HFF-Myc (cell line): ENCODE measurements at regions not wholly inside any gene's neighbourhood (a gene's known extent, or its start where the extent isn't known, plus 50 kb on each side); places are given as distances from the start of the nearest gene placed in this dataset.

ENCODE experiments used
- DNase-seq: peaks from one replicate; pipeline ENCODE4 v3.0.0-alpha.2; 2011; ENCODE audit warnings: low read depth; ENCODE audit errors: extremely low read depth
- H3K4me3 ChIP-seq: replicated peaks from 2 replicates; pipeline ENCODE4 v1.5.1; 2011; ENCODE audit warnings: low read depth, mild to moderate bottlenecking, control low read depth, low read length
- TF ChIP-seq, protein P1 (sequence below): IDR thresholded peaks from 2 replicates; pipeline ENCODE4 v1.5.1; 2012; ENCODE audit warnings: mild to moderate bottlenecking, low read depth, low read length, control low read depth; ENCODE audit errors: missing control alignments

DNA sequence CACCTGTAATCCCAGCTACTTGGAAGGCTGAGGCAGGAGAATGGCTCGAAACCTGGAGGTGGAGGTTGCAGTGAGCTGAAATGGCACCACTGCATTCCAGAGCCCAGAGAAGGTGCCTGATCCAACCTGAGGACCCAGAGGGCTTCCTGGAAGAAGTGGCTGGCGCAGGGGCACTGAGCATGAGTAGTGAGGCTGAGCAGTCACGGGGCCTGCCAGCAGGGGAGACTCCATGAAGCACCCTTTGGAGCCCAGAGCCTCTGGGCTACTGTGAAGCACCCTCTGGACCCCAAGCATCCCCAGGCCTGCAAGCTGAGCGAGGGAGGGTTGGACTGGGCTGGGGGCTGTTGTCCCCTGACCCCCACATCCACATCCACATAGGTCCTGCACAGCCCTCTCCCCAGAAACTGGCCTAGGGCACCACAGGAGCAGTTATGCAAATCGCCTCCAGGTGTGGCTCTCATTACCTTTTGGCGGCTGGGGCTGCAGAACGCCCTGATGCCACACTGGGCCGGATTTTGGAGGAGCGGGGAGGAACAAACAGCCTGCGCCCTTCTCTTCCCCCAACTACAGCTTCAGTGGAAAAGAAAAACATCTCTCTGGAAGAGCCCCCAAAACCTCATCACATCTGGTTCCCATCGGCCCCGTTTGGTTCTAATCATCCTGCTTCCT, 78.2 kb upstream of the TARDBP start:
- H3K4me3 ChIP-seq = no peak overlapping the region
- DNase-seq = no peak
- TF ChIP-seq, protein P1, sequence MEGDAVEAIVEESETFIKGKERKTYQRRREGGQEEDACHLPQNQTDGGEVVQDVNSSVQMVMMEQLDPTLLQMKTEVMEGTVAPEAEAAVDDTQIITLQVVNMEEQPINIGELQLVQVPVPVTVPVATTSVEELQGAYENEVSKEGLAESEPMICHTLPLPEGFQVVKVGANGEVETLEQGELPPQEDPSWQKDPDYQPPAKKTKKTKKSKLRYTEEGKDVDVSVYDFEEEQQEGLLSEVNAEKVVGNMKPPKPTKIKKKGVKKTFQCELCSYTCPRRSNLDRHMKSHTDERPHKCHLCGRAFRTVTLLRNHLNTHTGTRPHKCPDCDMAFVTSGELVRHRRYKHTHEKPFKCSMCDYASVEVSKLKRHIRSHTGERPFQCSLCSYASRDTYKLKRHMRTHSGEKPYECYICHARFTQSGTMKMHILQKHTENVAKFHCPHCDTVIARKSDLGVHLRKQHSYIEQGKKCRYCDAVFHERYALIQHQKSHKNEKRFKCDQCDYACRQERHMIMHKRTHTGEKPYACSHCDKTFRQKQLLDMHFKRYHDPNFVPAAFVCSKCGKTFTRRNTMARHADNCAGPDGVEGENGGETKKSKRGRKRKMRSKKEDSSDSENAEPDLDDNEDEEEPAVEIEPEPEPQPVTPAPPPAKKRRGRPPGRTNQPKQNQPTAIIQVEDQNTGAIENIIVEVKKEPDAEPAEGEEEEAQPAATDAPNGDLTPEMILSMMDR = no peak

DNA sequence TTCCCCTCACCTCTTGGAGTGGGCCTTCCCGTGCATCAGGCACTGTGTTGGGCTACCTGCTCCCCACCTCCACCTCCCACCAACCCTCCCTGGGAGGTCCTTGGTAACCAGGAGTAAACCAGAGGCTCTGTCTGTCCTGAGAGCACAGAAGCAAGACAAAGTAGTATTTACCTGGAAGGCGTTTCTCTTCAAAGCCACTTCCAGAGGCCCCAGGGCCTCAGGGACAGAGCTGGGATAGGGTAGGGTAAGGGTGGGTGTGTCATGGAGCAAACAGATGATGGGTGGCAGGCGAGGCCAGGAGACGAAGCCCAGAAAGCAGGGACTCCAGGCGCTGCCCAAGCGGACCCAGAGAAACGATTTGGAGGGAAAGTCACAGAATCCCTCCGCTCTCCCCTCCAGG, 77.2 kb upstream of the TARDBP start:
- DNase-seq = no peak
- H3K4me3 ChIP-seq = no peak overlapping the region
- TF ChIP-seq, protein P1 = no peak

DNA sequence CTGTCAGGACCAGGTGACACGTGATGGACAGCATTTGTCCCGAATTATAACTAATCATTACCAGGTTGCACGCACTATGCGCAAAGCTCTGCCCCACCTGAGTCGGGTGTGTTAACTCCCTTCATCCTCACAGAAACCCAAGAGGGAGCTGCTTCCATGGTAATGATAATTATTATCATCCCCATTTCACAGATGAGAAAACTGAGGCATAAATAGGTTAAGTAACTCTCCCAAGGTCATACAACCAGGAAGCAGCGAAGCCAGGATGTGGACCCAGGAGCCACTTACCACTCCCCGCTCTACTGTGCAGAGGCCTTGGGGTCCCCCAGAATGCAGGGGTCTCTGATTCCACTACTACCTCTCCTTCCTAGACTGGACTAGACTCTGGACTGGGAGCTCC, 76.7 kb upstream of the TARDBP start:
- no peak for DNase-seq
- TF ChIP-seq, protein P1 = no peak
- H3K4me3 ChIP-seq = no peak overlapping the region

DNA sequence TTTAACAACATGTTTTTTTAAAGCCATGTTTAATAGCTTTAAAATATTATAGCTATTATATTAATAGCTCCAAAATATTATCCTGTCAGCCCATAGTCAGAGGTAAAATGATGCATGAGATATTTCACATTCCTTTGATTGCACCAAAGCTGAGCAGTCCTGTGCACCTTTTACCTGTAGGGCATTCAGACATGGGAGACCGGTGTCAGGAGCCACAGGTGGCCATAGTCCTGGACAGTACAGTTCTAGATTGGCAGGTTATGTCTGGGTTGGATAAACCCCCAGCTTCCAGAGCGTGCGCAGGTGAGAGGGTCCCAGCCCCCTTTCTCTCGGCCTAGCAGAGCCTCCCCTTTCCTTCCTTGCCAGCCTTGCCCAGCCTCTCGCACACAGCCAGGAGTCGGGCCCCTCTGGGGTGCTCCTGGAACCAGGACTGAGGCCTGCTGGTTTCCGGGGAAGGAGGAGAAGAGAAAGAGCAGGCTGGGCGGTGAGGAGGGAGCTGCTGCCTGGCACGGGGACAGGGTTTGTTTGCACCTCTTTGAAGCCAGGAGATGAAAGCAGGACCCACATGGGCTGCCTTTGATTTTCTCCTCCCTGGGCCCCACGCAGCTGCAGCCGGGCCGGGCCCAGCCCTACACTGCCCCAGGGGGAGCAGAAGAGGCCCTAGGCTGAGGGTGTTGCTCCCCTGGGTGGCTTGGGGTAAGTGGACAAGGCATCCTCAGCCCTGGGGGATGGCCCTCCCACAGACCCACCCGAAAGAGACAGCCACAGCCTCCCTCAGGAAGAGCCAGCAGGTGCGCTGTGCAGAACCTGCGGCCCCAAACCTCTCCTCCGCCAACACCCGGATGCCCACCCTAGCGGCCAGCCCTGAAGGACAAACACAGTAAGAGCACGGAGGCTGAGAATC, 75.2 kb upstream of the TARDBP start:
- no peak overlapping the region for H3K4me3 ChIP-seq
- no peak for DNase-seq
- TF ChIP-seq, protein P1 = no peak

DNA sequence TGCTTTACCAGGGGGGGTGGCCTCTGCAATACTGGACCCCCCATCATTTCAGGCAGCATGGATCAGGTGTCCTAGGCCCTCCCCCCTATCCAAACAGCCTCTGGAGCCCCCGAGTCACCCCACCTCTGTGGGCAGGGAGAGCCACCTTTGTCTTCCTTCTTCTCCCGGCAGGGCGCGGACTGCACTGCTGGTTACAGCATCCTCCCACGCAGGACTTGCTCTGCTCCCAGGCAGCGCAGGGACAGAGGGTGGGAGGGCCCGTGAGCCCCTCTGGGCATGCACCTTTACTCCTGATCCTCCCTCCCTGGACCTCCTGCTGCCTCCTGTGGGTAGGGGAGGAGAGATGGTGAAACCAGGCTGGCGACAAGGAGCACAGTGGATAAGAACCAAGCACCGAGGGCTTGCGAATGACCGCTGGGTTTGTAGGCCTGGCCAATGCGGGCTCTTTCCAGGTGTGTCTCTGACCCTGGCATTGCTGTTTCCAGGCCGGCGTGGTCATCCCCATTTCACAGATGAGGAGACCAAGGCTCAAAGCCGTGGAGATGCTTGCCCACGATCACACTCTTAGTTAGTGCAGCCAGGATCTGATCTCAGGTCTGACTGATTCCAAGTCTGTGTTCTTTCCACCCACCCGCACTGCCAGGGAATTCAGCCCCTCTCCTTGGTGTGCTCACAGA, 73.6 kb upstream of the TARDBP start:
- TF ChIP-seq, protein P1 = no peak
- no peak overlapping the region for H3K4me3 ChIP-seq
- DNase-seq = no peak

DNA sequence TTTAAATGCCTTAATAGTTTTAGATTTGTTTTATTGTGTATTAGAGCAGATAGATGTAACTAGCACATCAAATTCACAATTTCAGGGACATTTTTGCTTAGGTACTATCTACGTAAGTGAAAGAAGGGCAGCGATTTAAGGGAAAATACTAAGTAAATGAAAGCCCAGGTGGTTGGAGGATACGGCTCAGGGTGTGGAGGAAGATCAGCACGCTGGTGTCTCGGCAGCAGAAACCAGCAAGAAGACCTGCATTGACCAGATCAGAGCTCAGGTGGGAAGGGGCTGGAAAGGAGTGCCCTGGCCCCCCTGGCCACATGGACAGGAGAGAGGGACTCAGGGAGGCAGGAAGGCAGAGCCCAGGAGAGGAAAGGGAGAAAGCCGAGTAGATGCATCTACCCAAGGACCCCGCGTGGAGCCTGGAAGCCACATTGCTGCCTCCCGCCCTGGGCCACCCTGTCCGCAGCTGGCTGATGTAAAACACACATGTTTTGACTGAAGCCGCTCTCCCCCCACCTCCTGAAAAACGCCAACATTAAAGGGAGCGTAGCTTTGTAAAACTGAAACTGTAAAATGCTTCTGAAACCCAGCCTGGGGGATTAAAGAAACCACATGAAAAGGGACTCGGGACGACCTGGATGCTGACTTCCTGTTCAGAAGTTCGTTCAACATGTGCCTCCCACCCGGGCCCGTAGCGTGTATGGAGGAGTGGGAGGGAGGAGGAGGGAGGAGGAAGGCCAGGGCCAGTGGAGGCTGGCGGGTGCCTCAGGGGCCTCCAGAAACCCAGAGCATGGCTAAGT, 72.6 kb upstream of the TARDBP start:
- DNase-seq = peak; percentile 32
- H3K4me3 ChIP-seq = no peak overlapping the region
- TF ChIP-seq, protein P1 = no peak
